Body of pancreas (tissue), 4 donors: ENCODE measurements at regions not wholly inside any gene's neighbourhood (a gene's known extent, or its start where the extent isn't known, plus 50 kb on each side); places are given as distances from the start of the nearest gene placed in this dataset.

Experiments
- CTCF ChIP-seq, 7 experiments: fragments of 450-650 bp in 4 of 7; fragments of 200-600 bp in 3 of 7; sonication (generic) in 3 of 7; IDR thresholded peaks; one replicate each; pipeline ENCODE4 v1.5.1; 2016 to 2019; ENCODE audit warnings: antibody characterized with exemption in 7 of 7
- POLR2A ChIP-seq, 3 donors: fragments of 450-650 bp; IDR thresholded peaks; one replicate each; pipeline ENCODE4 v1.6.1; 2016; ENCODE audit warnings: antibody characterized with exemption in 3 of 3, mild to moderate bottlenecking in 2 of 3

GRCh38 chr18:49698525-49699025 lies 114.8 kb downstream of the ACAA2 start:
- TF ChIP-seq CTCF (IDR thresholded peaks at IDR 0.05) (no peak), POLR2A (IDR thresholded peaks at IDR 0.05) (no peak)
